ENCODE measurements at regions not wholly inside any gene's neighbourhood (a gene's known extent, or its start where the extent isn't known, plus 50 kb on each side); places are given as distances from the start of the nearest gene placed in this dataset.
A peak's percentile ranks its signal among the peaks of the same experiment; 100 is the strongest.
"Not testable (repeated sequence)": the region's sequence is repeated elsewhere in the genome, so short reads cannot be mapped to it uniquely, and the experiment has no call there.

DNA sequence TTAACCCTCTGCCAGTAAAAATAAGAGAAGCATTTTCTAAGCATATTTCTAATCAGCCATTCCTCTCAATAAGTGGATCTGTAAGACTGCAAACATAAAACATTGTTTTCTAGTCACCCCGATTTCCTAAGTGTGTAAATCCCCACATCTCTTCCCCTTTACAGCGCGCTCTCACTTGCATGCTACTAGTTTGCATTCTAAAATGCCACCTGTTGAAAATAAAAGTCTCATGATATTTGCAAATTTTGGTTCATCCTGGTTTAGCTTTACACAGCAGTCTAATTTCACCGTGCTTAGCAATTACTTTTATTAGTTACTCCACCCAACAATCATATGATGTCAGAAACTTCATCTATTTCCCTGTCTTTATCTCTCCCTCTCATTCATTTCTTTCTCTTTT, 1230.7 kb upstream of the ZEB2 start:
- DNase-seq = no peak

DNA sequence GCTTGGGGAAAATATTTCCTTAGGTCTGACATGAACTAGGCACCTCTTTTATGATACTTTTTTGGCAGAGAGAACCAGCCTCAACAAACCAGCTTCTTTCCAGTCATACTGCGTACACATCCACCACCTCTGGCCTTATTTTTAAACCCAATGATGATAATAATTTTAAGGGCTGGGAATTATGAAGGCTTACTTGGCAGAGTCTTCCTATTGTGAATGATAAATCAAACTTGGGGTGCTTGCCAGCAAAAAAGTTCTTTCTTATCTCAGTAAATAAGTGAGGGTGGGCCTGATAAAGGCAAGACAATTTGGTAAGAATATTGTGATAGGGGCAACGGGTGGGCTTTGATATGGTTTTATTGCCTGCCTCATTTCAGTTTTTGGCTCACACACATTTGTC, 1230.2 kb upstream of the ZEB2 start:
- DNase-seq = no peak

DNA sequence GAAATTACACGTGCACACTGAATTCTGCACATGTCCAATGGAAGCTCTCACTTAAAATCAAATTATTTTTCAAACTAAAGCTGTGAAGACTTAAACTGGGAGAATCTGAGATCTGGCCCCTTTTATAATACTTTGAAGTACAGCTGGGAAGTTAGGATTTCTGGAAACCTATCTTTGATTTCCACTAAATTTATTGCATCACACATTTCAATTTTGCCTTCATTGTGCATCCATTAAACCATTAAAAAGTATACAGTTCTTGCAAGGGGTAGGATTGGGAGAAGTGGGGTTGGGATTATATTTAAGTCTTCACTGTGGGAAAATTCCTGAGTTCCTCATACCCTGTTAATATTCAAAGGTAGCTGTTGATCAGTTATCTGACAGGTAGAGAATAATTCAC, 1229.6 kb upstream of the ZEB2 start:
- DNase-seq = no peak

DNA sequence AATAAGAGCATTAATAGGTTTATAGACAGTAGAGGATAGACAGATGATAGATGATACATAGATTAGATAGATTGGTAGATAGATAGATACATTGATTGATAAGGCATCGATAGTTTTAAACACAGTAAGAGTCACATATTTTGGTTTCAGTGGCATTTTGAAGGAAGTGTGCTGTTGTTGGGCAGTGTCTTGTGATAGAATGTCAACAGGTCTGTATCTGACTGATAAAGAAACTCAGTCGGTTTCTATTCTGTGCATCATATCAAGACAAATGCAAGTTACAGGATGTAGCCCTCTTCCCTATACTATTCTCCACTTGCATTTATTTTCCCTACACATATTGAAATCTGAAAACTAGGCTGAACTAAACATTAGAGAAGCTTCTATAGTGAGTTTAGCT, 1229.0 kb upstream of the ZEB2 start:
- no peak for DNase-seq

DNA sequence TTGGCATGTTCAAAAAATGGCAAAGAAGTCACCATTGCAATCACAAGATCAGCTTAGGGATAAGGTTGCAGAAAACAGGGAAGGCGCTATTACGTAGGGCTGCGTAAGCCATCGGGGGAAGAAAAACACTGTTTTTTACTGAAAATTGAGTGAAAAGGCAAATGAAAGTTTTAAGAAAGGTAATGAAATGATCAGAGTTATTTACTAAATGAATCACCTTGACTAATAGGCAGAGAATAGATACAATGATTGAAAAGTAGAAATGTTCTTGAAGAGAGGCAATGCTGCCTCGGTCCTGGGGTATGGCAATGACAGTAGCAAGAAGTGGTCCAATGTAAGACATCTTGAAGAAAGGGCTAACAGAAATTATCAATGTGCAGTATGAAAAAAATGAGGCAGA, 1227.8 kb upstream of the ZEB2 start:
- no peak for DNase-seq

DNA sequence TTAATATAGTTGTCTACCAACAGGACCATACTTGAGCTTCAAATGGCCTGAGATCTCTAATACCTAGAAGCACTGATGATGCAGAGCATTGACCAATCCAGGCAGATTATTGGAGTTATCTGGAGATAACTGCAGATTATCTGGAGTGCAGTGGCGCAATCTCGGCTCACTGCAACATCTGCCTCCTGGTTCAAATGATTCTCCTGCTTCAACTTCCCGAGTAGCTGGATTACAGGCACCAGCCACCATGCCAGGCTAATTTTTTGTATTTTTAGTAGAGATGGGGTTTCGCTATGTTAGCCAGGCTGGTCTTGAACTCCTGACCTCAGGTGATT, 1225.4 kb upstream of the ZEB2 start:
- not testable (repeated sequence) for DNase-seq

DNA sequence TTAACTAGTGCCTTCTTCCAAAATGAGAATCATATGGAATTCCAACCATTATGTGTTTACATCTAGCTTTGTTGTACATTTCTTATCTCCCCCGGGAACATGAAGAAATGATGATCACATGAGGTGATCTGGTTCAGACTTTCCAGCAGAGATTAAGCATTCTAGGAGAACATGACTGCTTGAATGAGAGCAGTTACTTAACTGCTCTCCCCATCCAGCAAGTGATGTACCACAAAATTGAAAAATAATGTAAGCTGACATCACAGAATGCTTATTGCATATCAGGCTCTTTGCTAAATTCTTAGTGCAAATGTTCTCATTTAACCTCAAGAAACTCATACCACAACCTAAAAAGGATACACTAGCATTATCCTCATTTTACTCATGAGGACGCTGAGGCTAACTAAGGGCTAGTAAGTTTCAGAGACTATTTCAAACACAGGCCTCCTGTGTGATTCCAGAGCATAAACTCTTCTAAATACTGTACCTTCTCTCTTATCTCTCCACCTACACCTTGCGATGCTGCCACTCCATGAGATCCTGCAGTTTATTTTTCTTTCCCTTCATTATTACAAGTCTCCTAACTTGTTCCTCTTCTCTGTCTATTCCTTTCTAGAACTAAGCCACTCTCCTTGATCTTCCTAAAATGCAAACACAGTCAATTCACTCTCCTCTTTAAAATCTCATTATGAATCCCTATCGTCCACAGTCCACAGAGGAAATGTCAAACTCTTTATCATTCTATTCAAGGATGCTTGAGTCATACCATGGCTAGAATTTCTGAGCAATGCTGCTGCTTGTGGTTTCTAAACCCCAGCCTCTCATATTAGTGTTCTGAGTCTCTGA, 1224.8 kb upstream of the ZEB2 start:
- DNase-seq = no peak

DNA sequence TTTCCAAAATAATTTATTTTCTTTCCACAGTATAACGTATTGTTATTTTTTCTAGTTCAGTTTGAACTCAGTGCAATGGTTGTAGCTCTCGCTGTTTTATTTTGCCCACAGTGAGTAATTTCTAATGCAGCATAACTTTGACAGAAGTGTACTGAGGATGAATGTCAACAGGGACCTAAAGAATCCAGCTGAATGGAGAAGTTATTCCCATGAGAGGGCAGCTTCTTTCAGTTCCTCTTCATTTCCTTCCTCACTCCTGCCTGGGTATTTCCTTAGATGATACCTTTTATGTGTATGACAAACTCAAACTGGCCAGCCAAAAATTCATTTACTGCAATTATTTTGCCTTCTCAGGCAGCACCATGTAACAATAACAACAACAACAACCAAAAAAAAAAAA, 1223.1 kb upstream of the ZEB2 start:
- no peak for DNase-seq

DNA sequence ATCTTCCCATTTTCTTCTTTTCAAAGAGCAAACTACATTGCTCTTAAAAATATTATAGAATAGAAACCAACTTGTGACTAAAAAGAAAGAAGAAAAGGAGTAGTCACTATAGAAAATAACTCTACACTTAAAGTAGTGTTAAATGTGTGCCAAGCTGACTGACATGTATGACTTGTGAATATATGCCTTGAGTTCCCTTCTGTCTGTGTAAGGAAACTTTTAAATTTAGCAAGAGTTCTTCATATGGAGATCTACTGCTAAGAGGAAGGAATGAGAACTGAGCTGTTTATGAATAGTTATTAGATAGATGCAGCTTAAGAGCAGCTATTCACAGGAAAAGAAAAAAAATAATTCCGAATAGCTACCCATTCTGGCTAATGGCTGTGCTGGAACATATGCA, 1221.7 kb upstream of the ZEB2 start:
- no peak for DNase-seq

DNA sequence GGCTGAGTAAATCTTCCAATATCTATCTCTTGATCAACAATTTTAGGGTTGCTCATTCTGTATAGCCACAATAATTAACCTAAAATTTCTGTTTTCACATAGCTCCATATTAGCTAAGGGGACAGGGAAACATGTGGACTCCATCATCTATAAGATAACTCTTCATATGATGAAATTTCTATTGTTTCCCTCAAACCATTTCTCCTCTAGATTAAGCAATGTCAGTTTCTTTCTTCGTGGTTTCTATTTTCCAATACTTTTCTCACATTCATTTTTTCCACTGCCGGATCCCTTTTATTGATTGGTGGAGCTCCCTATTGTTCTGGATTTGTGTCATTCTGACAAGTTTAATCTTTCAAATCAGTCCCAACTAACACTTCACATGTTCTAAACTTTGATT, 1221.3 kb upstream of the ZEB2 start:
- no peak for DNase-seq

DNA sequence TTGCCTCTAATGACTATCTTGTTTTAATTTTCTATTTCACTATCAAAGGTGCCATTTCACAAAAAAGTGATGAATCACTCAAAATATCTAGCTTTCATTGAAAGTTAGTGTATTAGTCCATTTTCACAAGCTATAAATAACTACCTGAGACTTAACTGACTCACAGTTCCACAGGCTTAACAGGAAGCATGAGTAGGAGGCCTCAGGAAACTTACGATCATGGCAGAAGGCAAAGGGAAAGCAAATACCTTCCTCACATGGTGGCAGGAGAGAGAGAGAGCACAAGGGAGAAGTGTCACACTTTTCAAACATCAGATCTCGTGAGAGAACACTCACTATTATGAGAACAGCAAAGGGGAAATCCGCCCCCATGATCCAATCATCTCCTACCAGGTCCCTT, 1220.4 kb upstream of the ZEB2 start:
- peak in 1 of 2 donors; percentile 32 for DNase-seq

DNA sequence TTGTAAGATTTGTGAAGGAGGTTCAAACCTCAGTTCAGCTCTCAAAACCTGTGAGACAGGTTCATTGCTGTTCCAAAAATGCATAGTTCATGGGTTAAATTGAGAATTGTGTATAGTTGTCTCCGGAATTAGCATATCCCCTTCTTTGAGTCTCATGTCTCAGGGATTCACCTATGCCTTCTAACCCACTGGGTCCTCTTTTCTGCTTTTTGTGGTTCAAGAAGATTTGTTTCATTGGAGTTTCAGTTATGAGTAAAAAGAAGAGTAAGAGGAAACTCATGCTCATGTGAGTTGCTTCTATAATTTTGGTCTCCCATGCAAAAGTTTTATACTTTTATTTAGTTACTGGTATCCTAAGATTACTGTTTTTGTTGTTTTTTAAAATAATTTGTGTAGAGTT, 1219.8 kb upstream of the ZEB2 start:
- DNase-seq = no peak

DNA sequence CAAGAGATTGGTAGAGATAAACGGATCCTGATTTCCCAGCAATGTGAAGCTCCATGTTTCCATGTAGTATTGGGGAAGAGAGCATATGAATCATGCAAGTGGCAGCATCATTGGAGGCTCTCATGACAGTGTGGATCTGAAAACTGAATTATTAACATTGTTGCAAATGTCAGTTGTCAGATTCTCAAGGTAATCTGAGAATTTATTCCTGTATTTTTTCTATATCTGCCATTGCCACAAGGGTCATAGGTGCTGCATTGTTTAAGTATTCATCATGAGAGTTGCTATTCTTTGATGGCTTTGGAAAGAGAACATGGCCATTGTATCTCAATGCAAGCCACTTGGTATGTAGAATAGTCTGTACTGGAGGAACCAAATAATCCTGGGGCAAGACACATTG, 1217.0 kb upstream of the ZEB2 start:
- DNase-seq = no peak

DNA sequence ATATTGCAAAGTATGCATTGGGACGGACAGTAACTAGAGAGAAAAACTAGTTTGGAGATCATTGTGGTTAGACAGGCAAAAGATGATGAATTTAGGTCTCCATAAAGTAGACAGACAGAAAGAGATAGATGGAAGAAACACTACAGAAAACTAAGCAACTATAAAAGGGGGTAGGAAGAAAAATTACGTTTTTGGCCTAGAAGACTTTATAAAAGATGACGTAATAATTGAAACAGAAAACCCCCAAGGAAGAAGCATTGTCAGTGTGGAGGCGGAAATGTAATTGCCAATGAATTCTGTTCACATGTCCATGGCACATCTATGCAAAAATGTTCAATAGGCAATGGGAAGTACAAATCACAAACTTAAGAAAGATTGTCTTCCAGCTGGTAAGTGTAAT, 1211.5 kb upstream of the ZEB2 start:
- no peak for DNase-seq

DNA sequence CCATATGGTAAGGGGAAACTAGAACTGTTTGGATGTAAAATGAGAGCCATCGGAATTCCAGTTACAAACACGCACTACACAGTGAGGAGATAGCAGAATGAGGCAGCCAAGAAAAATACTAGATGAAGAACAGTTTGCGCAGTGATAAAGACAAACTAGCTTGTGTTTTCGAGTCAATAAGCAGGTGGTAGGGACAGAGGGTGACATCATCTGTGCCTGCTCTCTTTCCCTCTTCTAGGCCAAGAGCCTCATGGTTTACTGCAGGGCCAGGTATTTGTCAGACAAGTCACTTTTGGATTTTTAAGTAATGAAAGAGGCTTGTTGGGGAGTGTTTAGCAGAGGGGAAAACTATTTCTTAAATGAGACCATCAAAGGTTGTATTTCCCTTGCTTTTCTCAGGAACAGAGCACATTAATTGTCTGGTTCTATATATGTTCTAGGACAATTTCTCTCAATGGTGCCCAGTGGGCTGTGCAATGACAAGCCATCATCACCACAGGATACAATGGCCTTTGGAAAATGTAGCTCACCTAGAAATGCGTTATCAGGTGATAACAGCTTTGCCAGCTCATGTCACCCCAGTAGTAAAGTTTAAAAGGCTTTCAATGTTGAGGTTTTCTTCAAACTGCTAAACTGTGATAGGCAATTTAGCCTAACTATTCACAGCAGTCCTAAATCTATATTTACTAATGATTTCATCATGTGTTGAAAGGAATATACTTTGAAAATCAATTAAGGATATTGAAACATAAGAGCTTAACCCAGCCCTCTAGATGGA, 1210.3 kb upstream of the ZEB2 start:
- DNase-seq = no peak

DNA sequence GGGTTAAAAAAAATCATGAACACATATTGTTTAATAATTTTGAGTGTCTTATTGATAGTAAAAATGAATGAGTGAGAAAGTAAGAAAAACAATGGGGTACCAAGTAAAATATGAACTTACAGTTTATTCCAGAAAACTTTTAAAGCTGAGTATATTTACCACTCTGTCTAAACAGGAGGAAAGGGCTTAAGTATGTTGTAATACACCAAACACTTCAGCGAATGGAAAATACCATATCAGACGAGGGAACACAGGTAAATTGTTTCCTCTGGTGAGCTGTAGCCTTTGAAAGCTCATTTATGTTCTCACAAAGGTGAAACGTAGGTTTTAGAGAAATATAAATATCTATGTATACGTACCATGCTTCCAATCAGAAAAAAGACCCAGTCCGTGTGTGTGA, 1209.6 kb upstream of the ZEB2 start:
- no peak for DNase-seq

DNA sequence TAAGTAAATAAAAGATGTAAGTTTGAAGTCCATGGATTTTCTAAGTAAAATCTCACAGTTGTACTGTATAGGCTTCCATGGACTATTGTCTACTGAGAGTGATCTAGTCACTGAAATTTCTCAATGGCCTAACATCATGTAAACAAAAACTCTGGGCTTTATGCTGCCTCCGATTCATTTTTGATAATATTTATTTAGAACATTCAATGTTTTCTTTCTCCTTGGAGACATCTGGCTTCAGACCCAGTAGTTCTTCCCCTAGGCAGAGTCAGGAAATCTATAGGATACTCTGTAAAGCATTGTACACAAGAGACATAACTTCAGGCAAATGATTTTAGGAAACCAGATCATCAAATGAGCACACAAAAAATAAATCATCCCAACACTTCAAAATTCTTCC, 1208.6 kb upstream of the ZEB2 start:
- DNase-seq = no peak

DNA sequence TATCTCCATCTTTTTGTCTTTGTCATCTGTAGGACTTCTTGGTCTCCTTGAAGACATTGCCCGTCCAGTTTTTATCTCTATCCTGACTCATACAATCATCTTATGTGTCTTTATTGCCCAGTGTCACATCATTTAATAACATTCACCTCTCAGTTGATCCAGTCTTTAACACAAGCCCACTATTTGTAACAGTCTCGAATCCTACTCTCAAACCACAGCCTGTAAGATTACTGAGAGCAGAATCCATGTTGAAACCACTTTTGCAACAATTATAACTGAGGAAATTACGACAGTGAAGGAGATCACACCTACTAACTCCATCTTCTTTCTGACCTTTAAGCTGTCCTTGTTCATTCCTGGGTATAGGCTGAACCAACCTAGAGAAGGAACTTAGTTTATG, 1206.0 kb upstream of the ZEB2 start:
- DNase-seq = no peak

DNA sequence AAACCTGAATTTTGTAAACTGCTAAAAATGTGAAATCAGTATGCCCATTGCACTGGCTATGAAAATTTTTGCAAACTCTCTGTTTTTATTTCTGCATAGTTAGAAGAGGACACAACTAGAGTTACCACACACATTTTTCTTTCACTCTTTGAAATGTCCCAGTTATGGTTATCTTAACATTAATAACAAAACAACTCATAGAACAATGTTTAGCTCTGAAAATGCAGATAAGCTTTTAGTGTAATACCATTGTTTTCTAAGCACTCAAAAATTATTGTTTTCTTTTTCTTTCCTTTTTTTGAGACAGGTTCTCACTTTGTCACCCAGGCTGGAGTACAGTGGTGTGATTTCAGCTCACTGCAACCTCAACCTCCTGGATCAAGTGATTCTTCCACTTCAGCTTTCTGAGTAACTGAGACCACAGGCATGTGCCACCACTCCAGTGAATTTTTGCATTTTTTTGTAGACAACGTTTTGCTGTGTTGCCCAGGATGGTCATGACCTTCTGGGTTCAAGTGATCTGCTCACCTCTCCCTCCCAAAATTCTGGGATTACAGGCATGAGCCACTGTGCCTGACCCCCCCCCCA, 1204.5 kb upstream of the ZEB2 start:
- DNase-seq = no peak

DNA sequence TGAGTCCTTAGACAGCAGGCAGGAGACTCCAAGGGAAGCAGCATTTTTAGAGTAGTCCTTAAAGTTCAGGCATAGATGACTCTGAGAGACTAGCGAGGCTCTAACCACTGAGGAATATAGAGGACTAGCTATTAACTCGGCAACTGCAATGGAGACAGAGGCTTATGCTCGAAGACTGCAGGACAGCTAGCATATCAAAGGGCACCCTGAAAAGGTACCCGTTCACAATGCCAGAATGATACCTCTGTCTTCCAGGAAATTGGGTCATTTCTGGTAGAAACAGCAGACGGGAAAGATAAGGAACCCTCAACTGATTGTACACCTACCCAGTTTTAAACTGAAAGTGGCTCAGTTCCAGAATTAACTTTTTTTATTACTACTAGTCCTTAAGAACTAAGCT, 1204.0 kb upstream of the ZEB2 start:
- DNase-seq = no peak

DNA sequence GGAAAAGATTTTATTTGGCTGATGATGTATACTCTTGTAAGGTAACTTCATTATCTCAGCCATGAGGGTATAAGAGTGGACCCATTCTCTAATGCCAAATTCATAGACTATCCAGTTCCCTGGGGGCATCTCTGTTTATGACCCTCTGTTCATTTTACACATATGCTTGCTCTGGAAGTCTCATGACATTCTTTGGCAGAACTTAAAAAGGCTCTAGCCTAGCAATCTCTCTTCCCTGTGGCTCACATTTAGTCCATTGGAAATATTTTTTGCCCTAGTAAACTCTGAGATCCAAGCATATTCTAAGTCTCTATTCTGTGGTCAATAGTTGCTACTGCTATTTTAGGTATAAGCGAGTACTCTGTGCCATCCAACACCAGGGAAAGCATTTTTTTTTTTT, 1201.8 kb upstream of the ZEB2 start:
- DNase-seq = no peak

DNA sequence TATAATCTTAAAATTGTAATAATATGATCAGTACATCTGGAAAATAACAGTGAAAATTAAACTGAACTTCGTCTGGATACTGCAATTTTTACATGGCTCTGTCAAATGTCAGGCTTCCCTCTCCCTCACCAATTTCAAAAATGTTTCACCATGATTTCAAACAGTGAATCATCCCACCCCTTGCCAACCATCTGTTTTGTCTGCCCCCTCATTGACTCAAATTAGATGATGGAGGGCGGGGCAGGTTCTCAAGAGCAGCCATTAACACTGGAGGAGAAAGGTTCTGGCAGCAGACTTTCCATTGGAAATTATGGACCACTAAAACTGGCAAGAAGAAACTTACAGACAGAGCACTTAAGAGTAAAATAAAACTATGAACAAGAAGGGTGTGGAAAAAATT, 1195.7 kb upstream of the ZEB2 start:
- no peak for DNase-seq

DNA sequence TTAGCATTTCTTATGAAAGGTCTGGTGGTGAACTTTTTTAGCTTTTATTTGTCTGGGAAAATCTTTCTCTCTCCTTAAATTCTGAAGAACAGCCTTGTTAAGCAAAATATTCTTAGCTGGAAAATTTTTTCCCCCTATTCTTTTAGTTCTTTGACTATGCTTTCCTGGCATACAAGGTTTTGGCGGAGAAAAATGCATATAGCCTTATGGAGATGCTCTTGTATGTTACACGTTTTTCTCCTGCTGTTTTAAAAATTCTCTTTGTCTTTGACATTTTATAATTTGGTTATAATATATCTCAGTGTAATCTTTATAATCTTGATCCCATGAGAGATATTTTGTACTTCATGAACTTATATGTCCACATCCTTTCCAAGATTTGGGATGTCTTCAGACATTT, 1190.4 kb upstream of the ZEB2 start:
- DNase-seq = no peak

DNA sequence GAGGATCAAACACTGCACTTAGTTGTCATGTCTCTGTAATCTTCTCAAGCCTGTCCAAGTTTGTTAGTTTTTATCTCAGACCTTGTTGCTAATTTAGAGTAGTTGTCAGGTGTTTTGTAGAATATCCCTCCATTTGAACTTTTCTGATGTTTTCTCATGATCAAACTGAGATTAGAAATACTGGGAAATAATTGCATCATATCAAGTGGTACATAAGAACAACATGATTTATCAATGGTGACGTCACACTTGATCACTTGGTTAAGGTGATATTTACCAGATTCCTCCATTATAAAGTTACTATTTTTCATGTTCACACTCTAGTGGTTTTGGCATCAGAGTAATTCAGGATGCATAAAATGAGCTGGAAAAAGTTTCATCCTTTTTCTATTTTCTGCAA, 1182.4 kb upstream of the ZEB2 start:
- no peak for DNase-seq
